ENCODE measurements at regions not wholly inside any gene's neighbourhood (a gene's known extent, or its start where the extent isn't known, plus 50 kb on each side); places are given as distances from the start of the nearest gene placed in this dataset.
A peak's percentile ranks its signal among the peaks of the same experiment; 100 is the strongest.
"Not testable (repeated sequence)": the region's sequence is repeated elsewhere in the genome, so short reads cannot be mapped to it uniquely, and the experiment has no call there.

DNA sequence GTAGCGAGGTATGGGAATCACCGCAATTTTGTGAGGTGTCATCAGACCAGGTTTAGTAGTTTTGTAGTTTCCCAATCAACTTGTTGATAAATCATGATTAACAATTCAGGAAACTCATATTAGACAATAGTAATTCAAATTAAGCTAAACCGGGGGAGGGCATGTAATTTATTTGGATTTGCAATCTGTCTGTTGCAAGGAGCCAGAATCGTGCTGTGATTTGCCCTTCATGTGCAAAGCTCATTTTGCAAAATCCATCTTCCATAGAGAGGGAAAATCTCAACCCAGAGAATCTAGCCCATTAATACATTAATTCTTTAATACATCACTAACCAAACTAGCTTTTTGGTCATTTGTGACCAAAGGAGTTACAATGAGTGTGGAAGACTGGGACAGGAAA, 164.7 kb upstream of the TRPM3 start:
- H3K27me3 ChIP-seq = no peaks in the 10 kb centered on the region
- intact Hi-C loops (cut with DNase I) = no loop called here
- no peaks in the 10 kb centered on the region for H3K36me3 ChIP-seq
- no peak for DNase-seq
- H3K9me3 ChIP-seq = no peaks in the 10 kb centered on the region
- TF ChIP-seq POLR2A (IDR thresholded peaks at IDR 0.05) (no peak), CTCF (IDR thresholded peaks at IDR 0.05) (no peak)
- no peak overlapping the region for H3K4me3 ChIP-seq
- H3K4me1 ChIP-seq = peaks cover 0 to 5% (median 0%) of the 10 kb centered on the region in 3 donors
- H3K27ac ChIP-seq = no peak overlapping the region
- 68 to 71% methylated on average over 4 of the region's 4 CpGs for WGBS, 2 donors

DNA sequence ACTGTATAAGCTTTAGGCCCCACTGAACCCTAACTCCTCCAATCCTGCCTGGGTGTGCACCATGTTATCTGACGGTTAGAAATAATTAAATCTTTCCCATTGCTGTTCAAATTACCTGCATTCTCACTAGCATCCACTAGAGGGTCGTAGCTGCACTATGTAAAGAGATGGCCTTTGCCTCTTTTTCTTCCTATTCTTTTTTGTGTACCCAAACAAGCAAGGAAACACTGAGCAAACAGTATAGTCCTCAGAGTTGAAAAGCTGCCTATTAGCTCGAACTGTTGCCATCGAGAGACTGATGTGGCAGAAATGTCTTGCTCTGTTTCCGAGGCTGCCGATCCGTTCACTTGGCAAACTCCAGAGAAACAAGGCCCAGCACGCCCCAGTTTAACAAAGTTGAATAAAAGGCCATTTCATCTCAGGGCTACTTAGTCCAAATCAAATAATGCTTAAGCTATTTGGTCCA, 163.8 kb upstream of the TRPM3 start:
- H3K9me3 ChIP-seq = no peaks in the 10 kb centered on the region
- intact Hi-C loops (cut with DNase I) = no loop called here
- H3K27me3 ChIP-seq = no peaks in the 10 kb centered on the region
- no peaks in the 10 kb centered on the region for H3K36me3 ChIP-seq
- no peak overlapping the region for H3K4me3 ChIP-seq
- H3K27ac ChIP-seq = no peak overlapping the region
- 25 to 26% methylated on average over 8 of the region's 8 CpGs for WGBS, 2 donors
- peaks cover 0 to 5% (median 0%) of the 10 kb centered on the region in 3 donors for H3K4me1 ChIP-seq
- no peak for DNase-seq
- no peak for TF ChIP-seq POLR2A (IDR thresholded peaks at IDR 0.05)
- TF ChIP-seq CTCF (IDR thresholded peaks at IDR 0.05) = peak in 5 of 6 experiments; percentile 62 to 85 (median 74)

GRCh38 chr9:71282116-71282515, 160.7 kb upstream of the TRPM3 start:
- DNase-seq; H3K36me3 ChIP-seq; H3K27ac ChIP-seq; intact Hi-C loops (cut with DNase I); H3K9me3 ChIP-seq; H3K4me1 ChIP-seq; H3K27me3 ChIP-seq; H3K4me3 ChIP-seq: not testable (repeated sequence)
- WGBS, 2 donors = 86 to 90% methylated on average over 1 to 2 of the region's 2 CpGs

GRCh38 chr9:71279151-71279739, 157.8 kb upstream of the TRPM3 start:
- intact Hi-C loops (cut with DNase I) = no loop called here
- H3K4me3 ChIP-seq = no peak overlapping the region
- H3K9me3 ChIP-seq = no peaks in the 10 kb centered on the region
- no peaks in the 10 kb centered on the region for H3K4me1 ChIP-seq
- no peaks in the 10 kb centered on the region for H3K27me3 ChIP-seq
- no peak for DNase-seq
- 59 to 63% methylated on average over 7 of the region's 7 CpGs for WGBS, 2 donors
- H3K27ac ChIP-seq = no peak overlapping the region
- no peaks in the 10 kb centered on the region for H3K36me3 ChIP-seq
- TF ChIP-seq POLR2A (IDR thresholded peaks at IDR 0.05) (no peak), CTCF (IDR thresholded peaks at IDR 0.05) (no peak)

- Histone ChIP-seq H3K27ac (no peak overlapping the region), H3K4me3 (no peak overlapping the region), H3K27me3 (no peaks in the 10 kb centered on the region), H3K9me3 (no peaks in the 10 kb centered on the region), H3K36me3 (no peaks in the 10 kb centered on the region), H3K4me1 (no peaks in the 10 kb centered on the region)
- WGBS, 2 donors = 56 to 66% methylated on average over 3 of the region's 3 CpGs
- intact Hi-C loops (cut with DNase I) = no loop called here
- no peak for DNase-seq
- no peak for TF ChIP-seq POLR2A (IDR thresholded peaks at IDR 0.05)
- no peak for TF ChIP-seq CTCF (IDR thresholded peaks at IDR 0.05)
Observed at GRCh38 chr9:71273613-71274012, 152.2 kb upstream of the TRPM3 start.

DNA sequence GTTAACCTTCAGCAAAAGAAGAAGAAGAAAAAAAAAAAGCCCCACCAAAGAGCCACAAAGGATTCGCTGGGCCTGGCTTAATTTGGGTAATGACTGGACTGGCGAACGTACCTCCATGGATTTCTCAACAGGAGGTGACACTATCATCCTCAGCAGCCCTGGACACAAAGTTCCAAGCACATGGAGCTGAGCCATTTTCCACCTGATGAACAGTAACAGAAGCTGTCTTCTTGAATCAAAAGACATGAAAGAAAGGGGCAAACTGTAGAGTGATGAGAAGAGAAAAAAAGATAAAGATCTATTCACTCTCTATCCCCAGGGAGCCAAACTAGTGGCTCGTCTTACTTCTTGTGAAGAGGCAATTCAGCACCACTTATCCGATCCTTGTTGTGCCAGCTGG, 150.2 kb upstream of the TRPM3 start:
- WGBS, 2 donors = 63 to 66% methylated on average over 5 of the region's 5 CpGs

More for the DNA sequence above, 150.2 kb upstream of the TRPM3 start:
- intact Hi-C loops (cut with DNase I) = no loop called here
- H3K4me3 ChIP-seq = no peak overlapping the region
- no peaks in the 10 kb centered on the region for H3K27me3 ChIP-seq
- TF ChIP-seq POLR2A (IDR thresholded peaks at IDR 0.05) (no peak), CTCF (IDR thresholded peaks at IDR 0.05) (no peak)
- no peaks in the 10 kb centered on the region for H3K4me1 ChIP-seq
- H3K27ac ChIP-seq = no peak overlapping the region
- no peak for DNase-seq
- no peaks in the 10 kb centered on the region for H3K36me3 ChIP-seq
- H3K9me3 ChIP-seq = no peaks in the 10 kb centered on the region
